Stimulated activated naive CD8-positive, alpha-beta T cell treated with anti-CD3 and anti-CD28 coated beads, Interleukin-15, Interleukin-2, amounts not matched to agents 100 ng/mL and 50 ng/mL, for 24 hours (primary cell): ENCODE measurements at regions not wholly inside any gene's neighbourhood (a gene's known extent, or its start where the extent isn't known, plus 50 kb on each side); places are given as distances from the start of the nearest gene placed in this dataset.

Source experiments
- H3K27ac Mint-ChIP-seq: one replicate; pipeline ENCODE4 v1.8.0; 2021; ENCODE audit warnings: mild to moderate bottlenecking, mixed read lengths
- H3K27me3 Mint-ChIP-seq: one replicate; pipeline ENCODE4 v1.8.0; 2021; ENCODE audit warnings: mixed read lengths
- H3K36me3 Mint-ChIP-seq: one replicate; pipeline ENCODE4 v1.8.0; 2021; ENCODE audit warnings: low read depth, mixed read lengths
- H3K4me1 Mint-ChIP-seq: one replicate; pipeline ENCODE4 v1.8.0; 2021; ENCODE audit warnings: low read depth, mixed read lengths
- H3K4me3 Mint-ChIP-seq: one replicate; pipeline ENCODE4 v1.8.0; 2021; ENCODE audit warnings: mild to moderate bottlenecking, mixed read lengths
- H3K9me3 Mint-ChIP-seq: one replicate; pipeline ENCODE4 v1.8.0; 2021; ENCODE audit warnings: mixed read lengths

- Mint-ChIP-seq H3K36me3 (no peaks in the 10 kb centered on the region), H3K27ac (no peak overlapping the region), H3K4me3 (no peak overlapping the region), H3K4me1 (peaks cover 30% of the 10 kb centered on the region), H3K27me3 (peaks cover 3% of the 10 kb centered on the region), H3K9me3 (peaks cover 11% of the 10 kb centered on the region)
Observed at GRCh38 chr5:68387074-68387796, 171.7 kb downstream of the PIK3R1 start.

- no peak overlapping the region for H3K4me3 Mint-ChIP-seq
- H3K27me3 Mint-ChIP-seq: peaks cover 6% of the 10 kb centered on the region
- no peaks in the 10 kb centered on the region for H3K36me3 Mint-ChIP-seq
- peaks cover 18% of the 10 kb centered on the region for H3K4me1 Mint-ChIP-seq
- peaks cover 3% of the 10 kb centered on the region for H3K9me3 Mint-ChIP-seq
- no peak overlapping the region for H3K27ac Mint-ChIP-seq
Observed at GRCh38 chr5:68389618-68390017, 174.1 kb downstream of the PIK3R1 start.

- peaks cover 3% of the 10 kb centered on the region for H3K27me3 Mint-ChIP-seq
- H3K4me1 Mint-ChIP-seq: peaks cover 16% of the 10 kb centered on the region
- H3K27ac Mint-ChIP-seq: no peak overlapping the region
- H3K9me3 Mint-ChIP-seq: peaks cover 3% of the 10 kb centered on the region
- H3K36me3 Mint-ChIP-seq: no peaks in the 10 kb centered on the region
- H3K4me3 Mint-ChIP-seq: no peak overlapping the region
Observed at GRCh38 chr5:68392617-68393016, 177.1 kb downstream of the PIK3R1 start.

GRCh38 chr5:68395302-68395701, 179.7 kb downstream of the PIK3R1 start:
- Mint-ChIP-seq H3K9me3 (peaks cover 3% of the 10 kb centered on the region), H3K27ac (no peak overlapping the region), H3K27me3 (peaks cover 3% of the 10 kb centered on the region), H3K4me1 (peaks cover 30% of the 10 kb centered on the region), H3K4me3 (no peak overlapping the region), H3K36me3 (no peaks in the 10 kb centered on the region)

GRCh38 chr5:68395926-68396511, 180.5 kb downstream of the PIK3R1 start:
- Mint-ChIP-seq H3K27me3 (peaks cover 3% of the 10 kb centered on the region), H3K9me3 (peaks cover 3% of the 10 kb centered on the region), H3K4me3 (no peak overlapping the region), H3K27ac (no peak overlapping the region), H3K4me1 (peaks cover 30% of the 10 kb centered on the region), H3K36me3 (no peaks in the 10 kb centered on the region)

GRCh38 chr5:68396722-68397121, 181.2 kb downstream of the PIK3R1 start:
- Mint-ChIP-seq H3K4me1 (peaks cover 30% of the 10 kb centered on the region), H3K27me3 (peaks cover 3% of the 10 kb centered on the region), H3K36me3 (no peaks in the 10 kb centered on the region), H3K27ac (no peak overlapping the region), H3K9me3 (peaks cover 3% of the 10 kb centered on the region), H3K4me3 (no peak overlapping the region)

- Mint-ChIP-seq H3K4me1 (peaks cover 21% of the 10 kb centered on the region), H3K27ac (no peak overlapping the region)
Observed at GRCh38 chr5:68398146-68398812, 182.7 kb downstream of the PIK3R1 start.

GRCh38 chr5:68403301-68403700, 187.7 kb downstream of the PIK3R1 start:
- Mint-ChIP-seq H3K27ac (no peak overlapping the region), H3K27me3 (no peaks in the 10 kb centered on the region), H3K36me3 (no peaks in the 10 kb centered on the region), H3K4me1 (peaks cover 39% of the 10 kb centered on the region), H3K9me3 (no peaks in the 10 kb centered on the region), H3K4me3 (no peak overlapping the region)

More at GRCh38 chr5:68398146-68398812, 182.7 kb downstream of the PIK3R1 start:
- H3K4me3 Mint-ChIP-seq: no peak overlapping the region
- H3K36me3 Mint-ChIP-seq: no peaks in the 10 kb centered on the region
- peaks cover 3% of the 10 kb centered on the region for H3K9me3 Mint-ChIP-seq
- H3K27me3 Mint-ChIP-seq: peaks cover 3% of the 10 kb centered on the region

GRCh38 chr5:68404246-68404645, 188.7 kb downstream of the PIK3R1 start:
- no peak overlapping the region for H3K4me3 Mint-ChIP-seq
- peaks cover 32% of the 10 kb centered on the region for H3K4me1 Mint-ChIP-seq
- H3K9me3 Mint-ChIP-seq: no peaks in the 10 kb centered on the region
- no peaks in the 10 kb centered on the region for H3K36me3 Mint-ChIP-seq
- H3K27me3 Mint-ChIP-seq: no peaks in the 10 kb centered on the region
- H3K27ac Mint-ChIP-seq: no peak overlapping the region

GRCh38 chr5:68405026-68405684, 189.6 kb downstream of the PIK3R1 start:
- no peak overlapping the region for H3K27ac Mint-ChIP-seq
- H3K4me1 Mint-ChIP-seq: peaks cover 32% of the 10 kb centered on the region
- H3K4me3 Mint-ChIP-seq: no peak overlapping the region

GRCh38 chr5:68405784-68406743, 190.5 kb downstream of the PIK3R1 start:
- Mint-ChIP-seq H3K36me3 (no peaks in the 10 kb centered on the region), H3K4me3 (peak overlapping the region; percentile 60), H3K9me3 (no peaks in the 10 kb centered on the region), H3K27ac (peak overlapping the region; percentile 40), H3K4me1 (peaks cover 32% of the 10 kb centered on the region), H3K27me3 (no peaks in the 10 kb centered on the region)

More at GRCh38 chr5:68405026-68405684, 189.6 kb downstream of the PIK3R1 start:
- Mint-ChIP-seq H3K36me3 (no peaks in the 10 kb centered on the region), H3K9me3 (no peaks in the 10 kb centered on the region), H3K27me3 (no peaks in the 10 kb centered on the region)

GRCh38 chr5:68406767-68407241, 191.2 kb downstream of the PIK3R1 start:
- Mint-ChIP-seq H3K27ac (peak overlapping the region; percentile 74), H3K36me3 (no peaks in the 10 kb centered on the region), H3K9me3 (no peaks in the 10 kb centered on the region), H3K27me3 (no peaks in the 10 kb centered on the region), H3K4me3 (peak overlapping the region; percentile 60), H3K4me1 (peaks cover 32% of the 10 kb centered on the region)

GRCh38 chr5:68407311-68408239, 192.0 kb downstream of the PIK3R1 start:
- Mint-ChIP-seq H3K9me3 (no peaks in the 10 kb centered on the region), H3K4me3 (peak overlapping the region; percentile 60), H3K36me3 (no peaks in the 10 kb centered on the region), H3K27me3 (no peaks in the 10 kb centered on the region), H3K27ac (peak overlapping the region; percentile 74), H3K4me1 (peaks cover 32% of the 10 kb centered on the region)
